Naive thymus-derived CD8-positive, alpha-beta T cell (primary cell): ENCODE measurements at regions not wholly inside any gene's neighbourhood (a gene's known extent, or its start where the extent isn't known, plus 50 kb on each side); places are given as distances from the start of the nearest gene placed in this dataset.

Experiments
- ATAC-seq, 2 donors: fragments of 150-1000 bp; cut with Tn5 transposase in 1 of 2; sonication (Bioruptor Pico), chemical (Tn5 transposase) in 1 of 2; 1 replicate in 1 of 2; 2 replicates in 1 of 2; pipeline ENCODE4 v1.10.0; 2021; ENCODE audit warnings: mild to moderate bottlenecking in 2 of 2, moderate library complexity in 2 of 2
- POLR2A ChIA-PET: fragments of 350-600 bp; sonication (Branson Sonifier 250); formaldehyde crosslinking; loops from one replicate; lab custom pipeline; 2021; ENCODE audit warnings: antibody characterized with exemption; lab: Charles Lee
- DNase-seq, 10 donors: peaks; one replicate each; pipeline versions ENCODE4 v3.0.0 to v3.0.0-alpha.2; 2020 to 2022
- H3K27ac Mint-ChIP-seq, 10 donors: one replicate each; pipeline ENCODE4 v1.8.0; 2020 to 2022; ENCODE audit warnings: mild to moderate bottlenecking in 10 of 10, mixed read lengths in 10 of 10, moderate library complexity in 4 of 10, inconsistent platforms in 1 of 10
- H3K27me3 Mint-ChIP-seq, 5 donors: one replicate each; pipeline ENCODE4 v1.8.0; 2021 to 2022; ENCODE audit warnings: mixed read lengths in 5 of 5
- H3K36me3 Mint-ChIP-seq, 3 donors: one replicate each; pipeline ENCODE4 v1.8.0; 2020 to 2022; ENCODE audit warnings: mixed read lengths in 3 of 3, mild to moderate bottlenecking in 2 of 3, inconsistent platforms in 1 of 3
- H3K4me1 Mint-ChIP-seq, 4 donors: one replicate each; pipeline ENCODE4 v1.8.0; 2021 to 2022; ENCODE audit warnings: mixed read lengths in 4 of 4
- H3K4me3 Mint-ChIP-seq, 10 donors: one replicate each; pipeline ENCODE4 v1.8.0; 2020 to 2022; ENCODE audit warnings: mild to moderate bottlenecking in 10 of 10, mixed read lengths in 10 of 10, moderate library complexity in 6 of 10, inconsistent platforms in 1 of 10
- H3K9me3 Mint-ChIP-seq, 9 donors: one replicate each; pipeline ENCODE4 v1.8.0; 2020 to 2022; ENCODE audit warnings: mixed read lengths in 9 of 9, mild to moderate bottlenecking in 3 of 9, inconsistent platforms in 1 of 9, moderate library complexity in 1 of 9

DNA sequence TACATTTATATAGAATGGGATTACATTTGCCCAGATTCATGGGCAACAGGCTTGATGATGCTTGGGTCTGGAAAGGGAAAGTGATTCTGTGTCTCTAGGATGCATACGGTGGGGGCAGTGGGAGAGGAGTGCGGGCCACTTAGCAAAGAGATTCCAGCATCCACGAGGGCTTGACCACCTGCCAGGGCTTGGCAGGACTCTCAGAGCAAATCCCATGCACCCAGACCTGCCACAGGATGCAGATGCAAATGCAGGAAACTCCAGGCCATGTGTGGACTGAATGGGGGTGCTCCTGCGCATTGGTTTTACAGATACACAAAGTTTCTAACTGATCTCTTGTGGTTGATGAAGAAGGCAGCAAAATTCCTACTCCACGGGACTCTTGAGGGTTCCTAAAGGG is 334.7 kb downstream of the CYRIA start:
- no peaks in the 10 kb centered on the region for H3K4me1 Mint-ChIP-seq
- H3K4me3 Mint-ChIP-seq, result no peak overlapping the region
- no peak overlapping the region for H3K27ac Mint-ChIP-seq
- POLR2A ChIA-PET, result no interaction called here
- ATAC-seq (no peak), DNase-seq (no peak)
- H3K36me3 Mint-ChIP-seq, result no peaks in the 10 kb centered on the region
- H3K9me3 Mint-ChIP-seq, result no peaks in the 10 kb centered on the region
- peaks cover 0 to 8% (median 0%) of the 10 kb centered on the region in 5 donors for H3K27me3 Mint-ChIP-seq

DNA sequence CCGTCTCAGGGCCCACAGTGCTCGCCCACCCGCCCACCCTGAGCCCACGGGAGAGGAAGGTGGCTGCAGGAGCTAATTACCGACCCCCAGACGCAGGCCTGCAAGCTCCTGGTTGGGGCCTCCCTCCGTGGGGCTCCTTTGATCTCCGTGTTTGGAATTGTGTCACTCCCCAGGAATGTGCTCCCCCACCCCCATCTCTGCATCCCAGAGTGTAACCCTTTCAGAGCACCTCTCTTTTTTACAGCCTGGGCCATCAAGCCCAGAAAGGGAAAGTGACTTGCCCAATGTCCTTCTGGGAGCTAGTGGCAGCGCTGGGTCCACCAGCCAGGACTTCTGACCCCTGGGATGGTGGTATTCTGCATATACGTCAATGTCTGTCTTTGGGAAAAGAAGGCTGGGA is 335.1 kb downstream of the CYRIA start:
- Mint-ChIP-seq H3K36me3 (no peaks in the 10 kb centered on the region), H3K27ac (no peak overlapping the region), H3K9me3 (no peaks in the 10 kb centered on the region), H3K4me3 (no peak overlapping the region), H3K27me3 (peaks cover 0 to 8% (median 0%) of the 10 kb centered on the region in 5 donors), H3K4me1 (no peaks in the 10 kb centered on the region)
- no peak for ATAC-seq
- no peak for DNase-seq
- POLR2A ChIA-PET, result no interaction called here

DNA sequence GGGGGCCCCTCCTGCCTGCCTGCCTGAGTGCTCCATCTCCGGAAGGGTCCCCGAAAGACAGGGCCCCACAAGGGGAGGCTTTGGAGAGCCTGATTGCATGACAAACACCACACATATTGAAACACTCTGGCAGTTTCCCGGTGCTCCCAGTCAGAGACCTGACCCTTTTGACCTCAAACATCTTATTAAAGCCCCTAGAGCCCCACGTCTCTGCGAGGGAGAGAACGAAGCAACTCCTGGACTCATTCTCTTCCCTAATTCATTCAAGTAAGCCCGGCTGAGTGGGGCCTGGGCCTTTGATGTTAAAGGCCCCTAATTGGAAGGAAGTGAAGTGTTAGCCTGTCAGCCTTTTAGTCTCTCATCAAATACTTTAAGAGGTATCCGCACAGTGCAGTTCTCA is 335.6 kb downstream of the CYRIA start:
- no peak for ATAC-seq
- H3K4me3 Mint-ChIP-seq, result no peak overlapping the region
- H3K36me3 Mint-ChIP-seq, result no peaks in the 10 kb centered on the region
- H3K9me3 Mint-ChIP-seq, result no peaks in the 10 kb centered on the region
- POLR2A ChIA-PET, result no interaction called here
- H3K4me1 Mint-ChIP-seq, result no peaks in the 10 kb centered on the region
- no peak overlapping the region for H3K27ac Mint-ChIP-seq
- no peak for DNase-seq
- H3K27me3 Mint-ChIP-seq, result peaks cover 0 to 11% (median 0%) of the 10 kb centered on the region in 5 donors

DNA sequence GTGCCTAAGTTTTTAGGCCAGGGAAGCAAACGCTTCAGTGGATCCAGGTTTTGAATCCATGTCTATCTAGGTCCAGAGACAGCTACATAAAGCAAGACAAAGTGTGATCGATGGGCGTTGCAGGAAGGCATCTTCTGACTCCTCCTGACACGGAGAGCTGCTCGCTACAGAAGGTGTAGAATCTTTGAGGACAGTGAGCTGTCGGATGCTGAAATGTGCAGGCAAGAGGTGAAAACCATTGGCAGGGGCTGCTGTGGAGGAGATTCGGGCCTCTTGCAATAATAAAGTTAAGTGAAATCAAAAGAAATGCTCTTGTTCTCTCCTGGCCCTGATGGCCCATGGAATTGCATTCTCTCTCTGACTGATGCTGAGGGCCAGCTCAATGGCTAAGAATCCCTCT is 336.2 kb downstream of the CYRIA start:
- Mint-ChIP-seq H3K9me3 (no peaks in the 10 kb centered on the region), H3K4me3 (no peak overlapping the region), H3K4me1 (no peaks in the 10 kb centered on the region), H3K36me3 (no peaks in the 10 kb centered on the region), H3K27me3 (peaks cover 0 to 11% (median 0%) of the 10 kb centered on the region in 5 donors), H3K27ac (no peak overlapping the region)
- DNase-seq (no peak), ATAC-seq (no peak)
- POLR2A ChIA-PET, result no interaction called here

DNA sequence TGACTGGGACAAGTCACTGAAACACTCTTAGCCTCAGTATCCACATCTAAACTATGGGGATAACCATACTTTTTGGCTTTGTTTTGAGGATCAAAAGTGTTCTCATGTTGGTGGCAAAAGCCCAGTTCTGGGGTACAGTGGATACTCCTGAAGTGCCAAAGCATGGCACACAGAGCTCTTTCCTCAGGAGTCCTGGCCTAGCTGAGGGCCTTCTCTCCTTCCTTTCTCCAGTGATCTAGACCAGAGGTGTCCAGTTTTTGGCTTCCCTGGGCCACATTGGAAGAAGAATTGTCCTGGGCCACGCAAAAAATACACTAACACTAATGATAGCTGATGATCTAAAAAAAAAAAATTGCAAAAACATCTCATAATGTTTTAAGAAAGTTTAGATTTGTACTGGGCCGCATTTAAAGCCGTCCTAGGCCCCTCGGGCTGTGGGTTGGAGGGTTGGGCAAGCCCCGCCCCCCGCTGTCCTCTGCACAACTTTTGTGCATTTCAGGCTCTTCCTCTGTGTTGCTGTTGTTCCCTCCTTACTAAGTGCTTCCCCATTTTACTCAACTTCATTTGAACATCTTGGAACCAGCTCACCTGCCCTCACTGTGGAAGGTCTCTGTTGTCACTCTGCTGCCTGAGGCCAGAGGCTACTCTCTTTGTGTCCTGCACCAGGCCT is 337.0 kb downstream of the CYRIA start:
- no peak for DNase-seq
- ATAC-seq, result no peak

DNA sequence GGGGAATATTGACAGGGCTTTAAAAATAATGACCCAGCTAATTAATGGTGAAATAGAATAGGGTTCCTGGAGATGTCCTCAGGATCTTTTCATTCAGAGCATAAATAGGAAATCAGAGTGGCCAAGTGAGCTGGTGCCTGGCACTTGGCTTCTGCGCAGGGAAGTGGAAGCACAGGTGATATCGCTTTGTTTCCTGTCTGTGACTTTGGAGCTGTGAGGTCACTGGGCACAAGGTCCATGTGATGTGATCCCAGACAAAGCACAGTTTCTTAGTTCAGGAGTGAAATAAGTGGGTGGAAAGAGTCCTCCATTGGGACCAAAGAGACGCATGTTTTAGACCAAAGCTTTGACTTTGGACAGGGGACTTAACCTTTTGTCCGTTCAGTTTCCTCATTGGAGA is 338.3 kb downstream of the CYRIA start:
- POLR2A ChIA-PET, result no interaction called here
- DNase-seq, result no peak
- no peak overlapping the region for H3K27ac Mint-ChIP-seq
- peaks cover 0 to 11% (median 0%) of the 10 kb centered on the region in 5 donors for H3K27me3 Mint-ChIP-seq
- no peaks in the 10 kb centered on the region for H3K9me3 Mint-ChIP-seq
- H3K4me3 Mint-ChIP-seq, result no peak overlapping the region
- no peak for ATAC-seq
- H3K4me1 Mint-ChIP-seq, result no peaks in the 10 kb centered on the region
- no peaks in the 10 kb centered on the region for H3K36me3 Mint-ChIP-seq

More for the DNA sequence above, 337.0 kb downstream of the CYRIA start:
- H3K27ac Mint-ChIP-seq, result no peak overlapping the region
- H3K9me3 Mint-ChIP-seq, result no peaks in the 10 kb centered on the region
- H3K36me3 Mint-ChIP-seq, result no peaks in the 10 kb centered on the region
- H3K4me1 Mint-ChIP-seq, result no peaks in the 10 kb centered on the region
- H3K4me3 Mint-ChIP-seq, result no peak overlapping the region
- H3K27me3 Mint-ChIP-seq, result peaks cover 0 to 11% (median 0%) of the 10 kb centered on the region in 5 donors
- POLR2A ChIA-PET, result no interaction called here

DNA sequence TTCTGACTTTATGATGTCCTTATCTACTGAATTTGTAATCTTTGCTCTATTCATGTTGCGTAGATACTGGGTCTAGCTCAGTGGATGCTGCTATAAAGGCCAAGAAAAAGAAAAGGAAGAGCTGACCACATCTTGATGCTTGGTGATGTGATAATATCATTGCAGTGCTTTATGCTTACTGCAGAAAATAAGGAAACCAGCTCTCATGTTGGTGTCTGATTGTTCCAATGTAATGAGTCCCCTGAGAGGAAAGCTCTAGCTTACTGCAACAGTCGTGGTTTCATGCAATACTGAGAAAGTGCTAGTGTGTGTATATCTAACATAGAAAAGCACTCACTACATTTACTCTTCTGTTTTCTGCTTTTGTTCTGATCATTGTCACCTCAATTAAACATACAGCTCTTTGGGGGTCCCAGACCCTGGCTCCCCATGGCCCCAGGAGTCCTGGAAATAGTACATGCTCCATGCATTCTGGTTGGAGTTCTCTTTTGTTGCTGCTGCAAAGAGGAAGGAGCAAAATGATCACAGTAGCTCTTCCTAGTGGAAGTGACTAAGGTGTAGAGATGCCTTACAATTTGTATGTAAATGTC is 338.8 kb downstream of the CYRIA start:
- H3K9me3 Mint-ChIP-seq, result no peaks in the 10 kb centered on the region
- H3K4me1 Mint-ChIP-seq, result no peaks in the 10 kb centered on the region
- no peaks in the 10 kb centered on the region for H3K36me3 Mint-ChIP-seq
- POLR2A ChIA-PET, result no interaction called here
- H3K27ac Mint-ChIP-seq, result no peak overlapping the region
- peaks cover 0 to 11% (median 0%) of the 10 kb centered on the region in 5 donors for H3K27me3 Mint-ChIP-seq
- no peak overlapping the region for H3K4me3 Mint-ChIP-seq
- ATAC-seq (no peak), DNase-seq (no peak)

DNA sequence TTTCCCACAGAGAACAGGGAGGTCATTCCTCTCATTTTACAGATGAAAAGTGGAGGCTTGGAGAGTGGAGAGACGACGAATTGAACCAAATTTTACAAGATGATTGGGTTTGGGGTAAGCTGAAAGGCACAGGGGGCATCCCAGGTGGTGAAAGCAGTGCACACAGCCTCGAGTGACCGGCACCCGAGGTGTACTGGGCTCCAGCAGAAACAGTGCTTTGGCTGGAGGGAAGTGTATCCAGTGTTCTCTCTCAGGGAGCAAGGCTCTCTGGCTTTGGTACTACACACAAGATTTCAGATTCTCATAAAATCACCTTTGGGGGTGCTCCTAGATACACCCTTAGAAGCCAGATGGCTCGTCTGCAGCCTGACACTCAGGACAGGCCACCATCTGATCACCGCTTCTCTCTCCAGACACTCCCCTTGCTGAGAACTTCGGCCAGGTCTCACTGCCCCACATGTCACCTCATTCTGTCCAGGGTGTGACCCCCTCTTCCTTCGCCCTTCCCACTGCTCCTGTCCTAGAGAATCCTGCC is 339.6 kb downstream of the CYRIA start:
- no peak for ATAC-seq
- Mint-ChIP-seq H3K4me3 (no peak overlapping the region), H3K36me3 (no peaks in the 10 kb centered on the region), H3K27me3 (peaks cover 0 to 11% (median 0%) of the 10 kb centered on the region in 5 donors), H3K9me3 (no peaks in the 10 kb centered on the region), H3K27ac (no peak overlapping the region), H3K4me1 (no peaks in the 10 kb centered on the region)
- DNase-seq, result no peak
- POLR2A ChIA-PET, result no interaction called here

DNA sequence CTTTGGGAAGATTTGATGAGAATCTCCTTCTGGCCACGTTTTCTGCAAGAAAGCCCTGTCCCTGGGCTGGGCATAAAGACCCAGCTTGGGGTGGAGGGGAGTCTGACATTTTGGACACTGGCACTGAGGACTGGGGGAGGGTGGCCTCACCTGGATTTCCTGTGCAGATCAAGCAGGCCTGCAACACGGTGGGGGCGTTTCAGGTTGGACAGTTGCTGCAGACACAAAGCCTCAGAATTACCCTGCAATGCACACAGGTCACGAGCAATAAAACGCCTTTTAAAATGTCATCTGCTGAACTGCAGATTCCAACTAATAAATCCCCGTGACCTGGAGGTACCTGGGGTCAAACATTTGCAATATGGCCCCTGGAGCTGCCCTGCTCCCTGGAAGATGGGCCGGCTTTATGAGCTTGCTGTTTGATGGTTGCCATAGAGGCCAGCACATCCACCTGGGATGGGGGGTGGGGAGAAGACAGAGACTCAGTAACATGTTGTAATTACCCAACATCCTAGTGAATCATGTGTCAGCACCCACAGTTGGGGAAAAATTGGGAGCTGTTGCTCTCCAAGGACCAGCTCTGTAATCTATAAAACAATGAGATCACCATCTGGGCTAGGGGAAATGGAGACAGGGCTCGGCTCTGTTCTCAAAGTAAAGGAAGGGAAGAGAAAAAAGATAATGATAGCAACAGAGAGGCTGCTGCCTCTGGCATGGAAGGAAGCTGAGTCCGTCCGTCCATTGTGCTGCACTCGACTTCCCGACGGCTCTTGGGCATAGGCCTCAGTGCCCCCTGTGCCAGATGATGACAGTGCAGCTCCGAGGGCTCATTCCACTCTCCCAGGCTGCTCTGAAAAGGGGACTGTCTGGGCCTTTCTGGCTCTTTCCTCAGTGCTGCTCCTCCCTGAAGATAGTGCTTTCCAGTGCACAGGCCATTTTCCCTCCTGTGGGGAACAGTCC is 340.3 kb downstream of the CYRIA start:
- ATAC-seq (no peak), DNase-seq (no peak)
- no peak overlapping the region for H3K27ac Mint-ChIP-seq
- peaks cover 0 to 11% (median 0%) of the 10 kb centered on the region in 5 donors for H3K27me3 Mint-ChIP-seq
- H3K4me3 Mint-ChIP-seq, result no peak overlapping the region
- H3K9me3 Mint-ChIP-seq, result no peaks in the 10 kb centered on the region
- POLR2A ChIA-PET, result no interaction called here
- H3K4me1 Mint-ChIP-seq, result no peaks in the 10 kb centered on the region
- H3K36me3 Mint-ChIP-seq, result no peaks in the 10 kb centered on the region

DNA sequence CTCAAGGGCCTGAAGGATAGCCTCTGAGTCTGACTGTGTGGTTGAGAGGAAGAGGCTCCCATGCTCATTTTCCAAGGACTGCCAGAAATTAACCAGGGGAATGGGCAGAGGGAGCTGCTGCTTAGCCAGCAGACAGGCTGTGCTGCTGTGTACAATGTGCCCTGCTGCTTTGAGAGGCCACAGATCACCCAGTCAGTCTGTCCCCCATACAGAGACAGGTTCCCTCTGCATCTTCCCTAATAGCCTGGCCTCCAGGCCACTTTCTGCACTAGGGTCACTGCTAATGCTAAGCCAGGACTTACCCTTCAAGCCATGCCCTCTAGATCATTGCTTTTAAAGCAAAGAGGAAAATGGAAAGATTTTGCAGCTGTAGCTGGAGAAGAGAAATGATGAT is 341.1 kb downstream of the CYRIA start:
- POLR2A ChIA-PET, result no interaction called here
- peaks cover 0 to 11% (median 0%) of the 10 kb centered on the region in 5 donors for H3K27me3 Mint-ChIP-seq
- no peaks in the 10 kb centered on the region for H3K4me1 Mint-ChIP-seq
- no peaks in the 10 kb centered on the region for H3K36me3 Mint-ChIP-seq
- ATAC-seq, result no peak
- no peaks in the 10 kb centered on the region for H3K9me3 Mint-ChIP-seq
- H3K4me3 Mint-ChIP-seq, result no peak overlapping the region
- H3K27ac Mint-ChIP-seq, result no peak overlapping the region
- no peak for DNase-seq

DNA sequence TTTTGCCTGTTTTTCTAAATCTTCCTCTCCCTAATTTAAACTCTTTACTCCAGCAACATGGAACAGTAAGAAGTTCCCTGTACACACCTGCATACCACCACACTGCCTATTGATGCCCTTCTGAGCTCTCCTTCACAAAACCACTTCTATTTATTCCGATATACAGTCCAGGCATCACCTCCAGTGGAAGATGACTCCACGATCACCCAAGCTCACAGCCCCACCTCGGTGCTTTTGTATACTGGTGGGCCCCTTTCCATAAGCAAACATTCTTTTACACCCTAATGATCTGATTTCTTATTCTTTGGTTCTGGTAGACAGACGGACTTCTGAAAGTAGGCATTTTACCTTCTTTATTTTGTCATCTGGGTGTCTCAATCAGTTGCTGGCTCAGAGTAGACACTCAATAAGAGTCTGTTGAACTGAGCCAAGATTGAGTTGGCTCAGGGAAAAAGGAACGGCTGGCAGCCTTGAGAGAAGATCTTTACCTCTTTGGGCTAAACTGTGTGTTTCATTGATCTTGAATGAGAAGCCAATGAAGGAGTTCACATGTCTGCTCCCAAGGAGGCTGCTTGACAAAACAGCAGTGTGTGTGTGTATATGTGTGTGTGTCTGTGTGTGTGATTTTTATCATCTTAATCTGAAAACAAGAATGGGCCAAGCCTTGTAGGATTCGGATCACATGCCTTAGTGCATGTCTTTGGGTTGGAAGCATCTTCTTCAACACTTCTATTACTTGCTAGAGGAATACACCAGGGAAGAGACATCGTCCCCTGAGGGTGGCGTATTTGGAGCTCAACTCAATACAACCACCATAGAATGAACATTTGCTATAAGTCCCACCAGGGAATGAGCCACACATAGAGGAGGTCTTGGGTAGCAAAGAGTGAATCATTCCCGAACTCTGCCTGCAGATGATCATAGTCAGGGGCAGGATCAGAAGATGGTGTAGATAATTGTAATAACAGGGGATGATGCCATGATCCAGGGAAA is 341.8 kb downstream of the CYRIA start:
- no peak overlapping the region for H3K4me3 Mint-ChIP-seq
- no peaks in the 10 kb centered on the region for H3K9me3 Mint-ChIP-seq

DNA sequence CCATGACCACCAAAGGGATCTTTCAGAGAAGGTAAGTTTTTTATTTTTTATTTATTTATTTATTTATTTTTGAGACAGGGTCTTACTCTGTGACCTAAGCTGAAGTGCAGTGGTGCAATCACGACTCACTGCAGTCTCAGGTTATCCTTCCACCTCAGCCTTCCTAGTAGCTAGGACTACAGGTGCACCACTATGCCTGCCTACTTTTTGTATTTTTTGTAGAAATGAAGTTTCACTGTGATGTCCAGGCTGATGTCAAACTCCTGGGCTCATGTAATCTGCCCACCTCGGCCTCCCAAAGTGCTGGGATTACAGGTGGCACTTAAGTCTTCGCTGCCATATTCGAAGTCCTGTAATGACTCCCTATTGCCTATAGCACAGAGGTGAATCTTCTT is 342.5 kb downstream of the CYRIA start:
- DNase-seq (no peak), ATAC-seq (no peak)
- Mint-ChIP-seq H3K9me3 (no peaks in the 10 kb centered on the region), H3K4me3 (no peak overlapping the region), H3K4me1 (peaks cover 0 to 3% (median 1%) of the 10 kb centered on the region in 4 donors), H3K36me3 (no peaks in the 10 kb centered on the region), H3K27ac (no peak overlapping the region), H3K27me3 (peaks cover 0 to 7% (median 0%) of the 10 kb centered on the region in 5 donors)
- POLR2A ChIA-PET, result no interaction called here

More for the DNA sequence above, 341.8 kb downstream of the CYRIA start:
- no peak for ATAC-seq
- no peaks in the 10 kb centered on the region for H3K36me3 Mint-ChIP-seq
- POLR2A ChIA-PET, result no interaction called here
- no peak for DNase-seq
- no peak overlapping the region for H3K27ac Mint-ChIP-seq
- peaks cover 0 to 8% (median 0%) of the 10 kb centered on the region in 5 donors for H3K27me3 Mint-ChIP-seq
- H3K4me1 Mint-ChIP-seq, result no peaks in the 10 kb centered on the region
